ENCODE measurements at regions not wholly inside any gene's neighbourhood (a gene's known extent, or its start where the extent isn't known, plus 50 kb on each side); places are given as distances from the start of the nearest gene placed in this dataset.

GRCh38 chr12:77724367-77724957 lies 106.2 kb upstream of the NAV3 start:
- no peaks in the 10 kb centered on the region for H3K4me1 ChIP-seq (ENCODE audit: low read depth)
- peak in 1 of 3 donors; percentile 4 for DNase-seq
- no peaks in the 10 kb centered on the region for H3K36me3 ChIP-seq (ENCODE audit: low read depth)
- ATAC-seq, result no peak
- no peaks in the 10 kb centered on the region for H3K9me3 ChIP-seq
- TF ChIP-seq CTCF (IDR thresholded peaks at IDR 0.05), result no peak
- no peak overlapping the region for H3K4me3 ChIP-seq
- intact Hi-C loops (cut with DNase I, micrococcal nuclease), result loop anchor here (2.0 to 10.0 kb wide), 2 partner anchors 200 kb away; no protein-coding TSS in a partner anchor

- intact Hi-C loops (cut with DNase I, micrococcal nuclease), result loop anchor here in 1 of 2 donors (10.0 kb wide), 1 partner anchor 201 kb away; no protein-coding TSS in a partner anchor
- Histone ChIP-seq H3K9me3 (no peaks in the 10 kb centered on the region), H3K36me3 (ENCODE audit: low read depth) (no peaks in the 10 kb centered on the region), H3K4me3 (no peak overlapping the region), H3K4me1 (ENCODE audit: low read depth) (no peaks in the 10 kb centered on the region)
- DNase-seq (no peak), ATAC-seq (no peak)
- no peak for TF ChIP-seq CTCF (IDR thresholded peaks at IDR 0.05)
These were observed 107.4 kb upstream of the NAV3 start for GRCh38 chr12:77723308-77723707.

GRCh38 chr12:77722536-77722935 lies 108.2 kb upstream of the NAV3 start:
- TF ChIP-seq CTCF (IDR thresholded peaks at IDR 0.05), result no peak
- Histone ChIP-seq H3K9me3 (peaks cover 1% of the 10 kb centered on the region), H3K4me1 (ENCODE audit: low read depth) (no peaks in the 10 kb centered on the region), H3K36me3 (ENCODE audit: low read depth) (no peaks in the 10 kb centered on the region), H3K4me3 (no peak overlapping the region)
- ATAC-seq (no peak), DNase-seq (no peak)
- intact Hi-C loops (cut with DNase I, micrococcal nuclease), result loop anchor here in 1 of 2 donors (10.0 kb wide), 1 partner anchor 202 kb away; no protein-coding TSS in a partner anchor

- DNase-seq (no peak), ATAC-seq (no peak)
- H3K36me3 ChIP-seq (ENCODE audit: low read depth), result no peaks in the 10 kb centered on the region
- intact Hi-C loops (cut with DNase I, micrococcal nuclease), result loop anchor here in 1 of 2 donors (10.0 kb wide), 1 partner anchor 205 kb away; no protein-coding TSS in a partner anchor
- TF ChIP-seq CTCF (IDR thresholded peaks at IDR 0.05), result no peak
- no peaks in the 10 kb centered on the region for H3K4me1 ChIP-seq (ENCODE audit: low read depth)
- H3K9me3 ChIP-seq, result peaks cover 1% of the 10 kb centered on the region
- no peak overlapping the region for H3K4me3 ChIP-seq
These were observed 110.4 kb upstream of the NAV3 start for GRCh38 chr12:77720258-77720657.

GRCh38 chr12:77710209-77710608 lies 120.5 kb upstream of the NAV3 start:
- TF ChIP-seq CTCF (IDR thresholded peaks at IDR 0.05), result no peak
- no peak for ATAC-seq
- H3K4me1 ChIP-seq (ENCODE audit: low read depth), result no peaks in the 10 kb centered on the region
- DNase-seq, result no peak
- H3K36me3 ChIP-seq (ENCODE audit: low read depth), result no peaks in the 10 kb centered on the region
- intact Hi-C loops (cut with DNase I, micrococcal nuclease), result no loop called here
- no peak overlapping the region for H3K4me3 ChIP-seq
- H3K9me3 ChIP-seq, result no peaks in the 10 kb centered on the region

All from mucosa of descending colon (tissue), 3 donors.